GM12872 (cell line): ENCODE measurements at regions not wholly inside any gene's neighbourhood (a gene's known extent, or its start where the extent isn't known, plus 50 kb on each side); places are given as distances from the start of the nearest gene placed in this dataset.

ENCODE experiments used
- CTCF ChIP-seq: IDR thresholded peaks from 3 replicates; pipeline ENCODE4 v1.5.1; 2011; ENCODE audit warnings: low read depth, mild to moderate bottlenecking, low read length, moderate library complexity; ENCODE audit not compliant: insufficient read depth

GRCh38 chr3:184479426-184480126, 82.0 kb upstream of the EPHB3 start:
- TF ChIP-seq CTCF, result no peak

DNA sequence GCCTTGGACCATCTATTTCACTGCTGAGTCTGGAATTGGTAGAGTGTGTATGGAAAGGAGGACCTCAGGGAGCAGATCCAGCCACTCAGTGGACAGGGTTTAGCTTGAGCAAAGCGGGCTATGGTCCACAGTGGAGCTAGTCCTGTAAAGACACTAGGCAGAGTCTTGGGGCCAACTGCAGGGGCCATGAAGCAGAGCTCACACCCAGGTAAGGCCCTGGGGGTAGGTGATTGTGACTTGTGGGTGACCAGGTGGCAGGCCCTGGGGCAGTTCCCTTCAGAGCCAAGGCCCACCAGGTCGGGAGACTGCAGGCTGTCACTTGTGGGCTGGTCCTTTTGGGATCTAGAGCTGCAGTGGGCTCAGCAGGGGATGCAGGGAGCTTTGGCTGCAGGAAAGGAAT, 80.8 kb upstream of the EPHB3 start:
- no peak for TF ChIP-seq CTCF

GRCh38 chr3:184481984-184482671, 79.5 kb upstream of the EPHB3 start:
- TF ChIP-seq CTCF, result no peak

DNA sequence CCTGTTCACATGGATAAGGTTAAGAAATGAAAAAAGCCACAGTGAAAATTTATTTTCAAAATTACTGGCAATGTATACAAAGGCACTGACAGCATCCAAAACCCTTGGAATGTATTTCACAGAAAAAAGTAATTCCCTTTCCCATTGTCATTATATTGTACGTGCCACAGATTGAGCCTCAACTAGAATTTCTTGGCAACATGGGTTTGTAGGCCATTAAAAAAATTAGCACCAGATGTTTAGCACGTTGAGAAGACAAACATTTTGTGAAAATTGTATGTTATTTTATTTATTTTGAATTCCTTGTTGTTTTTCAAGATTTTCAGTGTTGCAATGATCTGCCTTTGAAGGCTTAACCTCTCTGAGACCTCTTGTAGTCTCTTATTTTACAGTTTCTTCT, 76.3 kb upstream of the EPHB3 start:
- TF ChIP-seq CTCF, result no peak

DNA sequence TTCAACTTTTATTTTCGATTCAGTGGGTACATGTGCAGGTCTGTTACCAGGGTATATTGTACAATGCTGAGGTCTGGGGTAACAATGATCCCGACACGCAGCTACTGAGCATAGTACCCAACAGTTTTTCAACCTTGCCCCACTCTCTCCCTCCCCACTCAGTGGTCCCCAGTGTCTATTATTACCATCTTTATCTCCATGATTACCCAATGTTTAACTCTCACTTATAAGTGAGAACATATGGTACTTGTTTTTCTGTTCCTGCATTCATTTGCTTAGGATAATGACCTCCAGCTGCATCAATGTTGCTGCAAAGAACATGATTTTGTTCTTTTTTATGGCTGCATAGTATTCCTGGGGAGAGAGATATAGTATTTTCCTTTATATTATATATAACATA, 75.7 kb upstream of the EPHB3 start:
- TF ChIP-seq CTCF, result no peak

- no peak for TF ChIP-seq CTCF
Measured at GRCh38 chr3:184486614-184487013, 75.0 kb upstream of the EPHB3 start.

DNA sequence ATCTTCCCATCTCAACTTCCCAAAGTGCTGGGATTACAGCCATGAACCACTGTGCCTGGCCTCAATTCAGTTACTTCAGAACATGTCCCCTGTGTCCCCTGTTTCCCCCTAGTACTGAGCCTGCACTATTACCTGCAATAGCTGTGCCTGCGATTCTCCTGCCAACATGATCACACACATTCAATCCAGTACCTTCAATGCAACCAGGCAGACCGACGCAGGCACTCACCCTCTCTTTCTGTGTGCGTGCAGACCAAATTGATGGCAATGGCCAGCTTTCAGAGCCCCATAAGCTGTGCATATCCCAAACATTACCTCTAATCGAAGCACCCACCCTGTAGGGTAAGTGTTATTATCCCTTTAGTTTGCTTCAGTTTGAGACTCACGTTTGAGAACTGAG, 73.0 kb upstream of the EPHB3 start:
- TF ChIP-seq CTCF, result no peak
